Thoracic aorta (tissue), 2 donors: ENCODE measurements at regions not wholly inside any gene's neighbourhood (a gene's known extent, or its start where the extent isn't known, plus 50 kb on each side); places are given as distances from the start of the nearest gene placed in this dataset.

Source experiments
- ATAC-seq: fragments of 150-250 bp; one replicate; pipeline ENCODE4 v1.8.0; 2017; ENCODE audit warnings: low read depth; ENCODE audit not compliant: insufficient number of reproducible peaks, low FRiP score
- DNase-seq: peaks from one replicate; pipeline ENCODE4 v3.0.0-alpha.2; 2020; ENCODE audit warnings: low spot score
- H3K27ac ChIP-seq, 2 donors: fragments of 200-600 bp; sonication (generic); 1 replicate in 1 of 2; 2 replicates in 1 of 2; pipeline ENCODE4 v1.5.1; 2016; ENCODE audit warnings: mild to moderate bottlenecking in 2 of 2, moderate library complexity in 2 of 2
- H3K27me3 ChIP-seq: fragments of 200-600 bp; sonication (generic); replicated peaks from 2 replicates; pipeline ENCODE4 v1.6.0; 2016; ENCODE audit warnings: mild to moderate bottlenecking; ENCODE audit not compliant: insufficient read depth
- H3K36me3 ChIP-seq: fragments of 200-600 bp; sonication (generic); one replicate; pipeline ENCODE4 v1.5.1; 2016
- H3K4me1 ChIP-seq, 2 donors: fragments of 200-600 bp; sonication (generic); 1 replicate in 1 of 2; 2 replicates in 1 of 2; pipeline versions ENCODE4 v1.5.1 to v1.6.0; 2016; ENCODE audit warnings: low read depth in 2 of 2, mild to moderate bottlenecking in 1 of 2; ENCODE audit not compliant: control insufficient read depth in 1 of 2
- H3K4me3 ChIP-seq: fragments of 200-600 bp; sonication (generic); 2 replicates; pipeline ENCODE4 v1.5.1; 2016; ENCODE audit warnings: mild to moderate bottlenecking
- H3K9me3 ChIP-seq: fragments of 200-600 bp; sonication (generic); 2 replicates; pipeline ENCODE4 v1.5.1; 2016
- TF ChIP-seq, protein P1 (sequence below): fragments of 200-600 bp; sonication (generic); IDR thresholded peaks from one replicate; pipeline ENCODE4 v1.5.1; 2019; ENCODE audit warnings: antibody characterized with exemption

- H3K27me3 ChIP-seq = no peaks in the 10 kb centered on the region
- peaks cover 2 to 17% of the 10 kb centered on the region in 2 donors for H3K4me1 ChIP-seq
- ATAC-seq = no peak
- no peak overlapping the region for H3K27ac ChIP-seq
- no peaks in the 10 kb centered on the region for H3K9me3 ChIP-seq
- H3K36me3 ChIP-seq = no peaks in the 10 kb centered on the region
- TF ChIP-seq, protein P1, sequence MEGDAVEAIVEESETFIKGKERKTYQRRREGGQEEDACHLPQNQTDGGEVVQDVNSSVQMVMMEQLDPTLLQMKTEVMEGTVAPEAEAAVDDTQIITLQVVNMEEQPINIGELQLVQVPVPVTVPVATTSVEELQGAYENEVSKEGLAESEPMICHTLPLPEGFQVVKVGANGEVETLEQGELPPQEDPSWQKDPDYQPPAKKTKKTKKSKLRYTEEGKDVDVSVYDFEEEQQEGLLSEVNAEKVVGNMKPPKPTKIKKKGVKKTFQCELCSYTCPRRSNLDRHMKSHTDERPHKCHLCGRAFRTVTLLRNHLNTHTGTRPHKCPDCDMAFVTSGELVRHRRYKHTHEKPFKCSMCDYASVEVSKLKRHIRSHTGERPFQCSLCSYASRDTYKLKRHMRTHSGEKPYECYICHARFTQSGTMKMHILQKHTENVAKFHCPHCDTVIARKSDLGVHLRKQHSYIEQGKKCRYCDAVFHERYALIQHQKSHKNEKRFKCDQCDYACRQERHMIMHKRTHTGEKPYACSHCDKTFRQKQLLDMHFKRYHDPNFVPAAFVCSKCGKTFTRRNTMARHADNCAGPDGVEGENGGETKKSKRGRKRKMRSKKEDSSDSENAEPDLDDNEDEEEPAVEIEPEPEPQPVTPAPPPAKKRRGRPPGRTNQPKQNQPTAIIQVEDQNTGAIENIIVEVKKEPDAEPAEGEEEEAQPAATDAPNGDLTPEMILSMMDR = no peak
- no peak for DNase-seq
- H3K4me3 ChIP-seq = no peak overlapping the region
Observed at GRCh38 chr10:90997670-90998069, 76.8 kb upstream of the ANKRD1 start.

- ATAC-seq (no peak), DNase-seq (no peak)
- peaks cover under 1 to 8% of the 10 kb centered on the region in 2 donors for H3K4me1 ChIP-seq
- TF ChIP-seq, protein P1 = no peak
- H3K4me3 ChIP-seq = no peak overlapping the region
- no peak overlapping the region for H3K27ac ChIP-seq
- H3K36me3 ChIP-seq = no peaks in the 10 kb centered on the region
- no peaks in the 10 kb centered on the region for H3K27me3 ChIP-seq
- H3K9me3 ChIP-seq = no peaks in the 10 kb centered on the region
Observed at GRCh38 chr10:90998733-90999511, 78.0 kb upstream of the ANKRD1 start.

DNA sequence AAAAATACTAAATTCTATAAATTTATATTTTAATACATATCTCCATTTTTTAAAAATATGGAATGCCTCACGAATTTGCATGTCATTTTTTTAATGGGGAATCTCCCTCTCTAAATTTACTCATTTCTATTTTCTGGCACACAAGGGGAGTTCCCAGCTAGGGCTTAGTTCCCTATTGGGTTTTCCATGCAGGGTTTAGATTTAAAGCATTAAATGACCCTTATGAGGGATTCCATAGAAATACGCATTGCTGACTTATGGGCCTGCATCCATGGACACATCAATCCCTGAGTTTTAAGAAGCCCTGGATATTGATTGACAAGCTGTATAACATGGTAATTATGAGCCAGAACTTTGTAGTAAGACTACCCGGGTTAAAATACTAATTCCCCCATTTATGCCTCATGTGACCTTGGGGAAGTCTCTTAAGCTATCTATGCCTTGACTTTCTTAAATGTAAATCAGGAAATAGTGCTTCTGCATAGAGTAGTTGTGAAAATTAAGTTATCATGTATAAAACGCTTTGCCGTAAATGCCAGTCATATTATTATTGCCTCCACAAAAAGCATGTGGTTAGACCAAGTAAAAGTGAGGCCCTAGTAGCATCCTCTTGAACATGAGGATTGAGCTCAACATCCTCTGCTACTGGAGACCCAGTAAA, 78.8 kb upstream of the ANKRD1 start:
- Histone ChIP-seq H3K27ac (no peak overlapping the region), H3K9me3 (no peaks in the 10 kb centered on the region), H3K4me1 (peaks cover 0 to under 1% of the 10 kb centered on the region in 2 donors), H3K27me3 (no peaks in the 10 kb centered on the region), H3K4me3 (no peak overlapping the region), H3K36me3 (no peaks in the 10 kb centered on the region)
- TF ChIP-seq, protein P1 = no peak
- DNase-seq (no peak), ATAC-seq (no peak)

DNA sequence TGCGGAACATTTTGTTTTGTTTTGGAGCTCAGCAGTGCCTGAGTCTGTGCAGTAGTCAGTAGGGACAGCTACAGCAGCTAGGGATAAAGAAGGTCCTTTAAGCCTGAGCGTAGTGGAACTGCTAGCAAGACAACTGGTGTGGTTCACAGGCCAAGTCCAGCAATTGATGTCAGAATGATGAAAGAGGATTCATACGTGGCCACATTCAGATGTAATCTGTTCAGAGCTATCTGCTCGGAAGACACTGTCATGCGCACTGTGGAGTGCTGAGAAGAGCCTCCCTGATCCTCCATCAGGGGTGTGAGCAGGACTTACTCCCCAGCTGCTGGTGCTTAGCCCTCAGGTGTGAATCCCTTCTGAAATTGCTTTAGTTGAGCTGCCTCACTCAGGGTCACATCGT, 79.6 kb upstream of the ANKRD1 start:
- no peaks in the 10 kb centered on the region for H3K9me3 ChIP-seq
- ATAC-seq = no peak
- no peaks in the 10 kb centered on the region for H3K36me3 ChIP-seq
- H3K27me3 ChIP-seq = no peaks in the 10 kb centered on the region
- no peak overlapping the region for H3K27ac ChIP-seq
- TF ChIP-seq, protein P1 = no peak
- no peak for DNase-seq
- H3K4me3 ChIP-seq = no peak overlapping the region
- H3K4me1 ChIP-seq = no peaks in the 10 kb centered on the region

GRCh38 chr10:91000985-91001384, 80.1 kb upstream of the ANKRD1 start:
- H3K4me1 ChIP-seq = peaks cover 0 to 5% of the 10 kb centered on the region in 2 donors
- no peaks in the 10 kb centered on the region for H3K9me3 ChIP-seq
- no peak overlapping the region for H3K27ac ChIP-seq
- DNase-seq (no peak), ATAC-seq (no peak)
- no peaks in the 10 kb centered on the region for H3K27me3 ChIP-seq
- H3K36me3 ChIP-seq = no peaks in the 10 kb centered on the region
- H3K4me3 ChIP-seq = no peak overlapping the region
- TF ChIP-seq, protein P1 = no peak
